Parathyroid adenoma (tissue), 2 donors: ENCODE measurements at regions not wholly inside any gene's neighbourhood (a gene's known extent, or its start where the extent isn't known, plus 50 kb on each side); places are given as distances from the start of the nearest gene placed in this dataset.

Experiments used
- H2AFZ ChIP-seq: fragments of 300-600 bp; sonication (generic); one replicate; pipeline ENCODE4 v1.7.0; 2017; ENCODE audit warnings: antibody characterized with exemption, mild to moderate bottlenecking
- H3K27ac ChIP-seq: fragments of 300-600 bp; sonication (generic); one replicate; pipeline ENCODE4 v1.7.0; 2017
- H3K27me3 ChIP-seq: fragments of 300-600 bp; sonication (generic); one replicate; pipeline ENCODE4 v1.7.0; 2017; ENCODE audit warnings: low read length; ENCODE audit not compliant: control insufficient read depth, insufficient read depth
- H3K36me3 ChIP-seq: fragments of 300-600 bp; sonication (generic); one replicate; pipeline ENCODE4 v1.7.0; 2017; ENCODE audit warnings: low read length; ENCODE audit not compliant: control insufficient read depth, insufficient read depth
- H3K4me1 ChIP-seq: fragments of 300-600 bp; sonication (generic); one replicate; pipeline ENCODE4 v1.7.0; 2017; ENCODE audit warnings: control low read depth
- H3K4me2 ChIP-seq: fragments of 300-600 bp; sonication (generic); one replicate; pipeline ENCODE4 v1.7.0; 2017; ENCODE audit warnings: low read length
- H3K4me3 ChIP-seq: fragments of 300-600 bp; sonication (generic); one replicate; pipeline ENCODE4 v1.7.0; 2017; ENCODE audit warnings: low read depth, low read length
- H3K79me2 ChIP-seq: fragments of 300-600 bp; sonication (generic); one replicate; pipeline ENCODE4 v1.7.0; 2017; ENCODE audit warnings: control low read depth
- H3K9ac ChIP-seq: fragments of 300-600 bp; sonication (generic); one replicate; pipeline ENCODE4 v1.7.0; 2017; ENCODE audit warnings: mild to moderate bottlenecking
- H3K9me3 ChIP-seq: fragments of 300-600 bp; sonication (generic); one replicate; pipeline ENCODE4 v1.7.0; 2017; ENCODE audit warnings: low read length; ENCODE audit not compliant: control insufficient read depth
- TF ChIP-seq, protein P1 (sequence below): fragments of 300-600 bp; sonication (generic); IDR thresholded peaks from one replicate; pipeline ENCODE4 v1.7.0; 2017; ENCODE audit warnings: antibody characterized with exemption, mild to moderate bottlenecking
- donor health status: primary hyperparathyroidism.

- H2AFZ ChIP-seq = no peak overlapping the region
- H3K27ac ChIP-seq = no peak overlapping the region
- no peak overlapping the region for H3K4me2 ChIP-seq
- H3K9me3 ChIP-seq = no peaks in the 10 kb centered on the region
- H3K79me2 ChIP-seq = no peaks in the 10 kb centered on the region
- no peaks in the 10 kb centered on the region for H3K4me1 ChIP-seq
- no peaks in the 10 kb centered on the region for H3K27me3 ChIP-seq
- TF ChIP-seq, protein P1, sequence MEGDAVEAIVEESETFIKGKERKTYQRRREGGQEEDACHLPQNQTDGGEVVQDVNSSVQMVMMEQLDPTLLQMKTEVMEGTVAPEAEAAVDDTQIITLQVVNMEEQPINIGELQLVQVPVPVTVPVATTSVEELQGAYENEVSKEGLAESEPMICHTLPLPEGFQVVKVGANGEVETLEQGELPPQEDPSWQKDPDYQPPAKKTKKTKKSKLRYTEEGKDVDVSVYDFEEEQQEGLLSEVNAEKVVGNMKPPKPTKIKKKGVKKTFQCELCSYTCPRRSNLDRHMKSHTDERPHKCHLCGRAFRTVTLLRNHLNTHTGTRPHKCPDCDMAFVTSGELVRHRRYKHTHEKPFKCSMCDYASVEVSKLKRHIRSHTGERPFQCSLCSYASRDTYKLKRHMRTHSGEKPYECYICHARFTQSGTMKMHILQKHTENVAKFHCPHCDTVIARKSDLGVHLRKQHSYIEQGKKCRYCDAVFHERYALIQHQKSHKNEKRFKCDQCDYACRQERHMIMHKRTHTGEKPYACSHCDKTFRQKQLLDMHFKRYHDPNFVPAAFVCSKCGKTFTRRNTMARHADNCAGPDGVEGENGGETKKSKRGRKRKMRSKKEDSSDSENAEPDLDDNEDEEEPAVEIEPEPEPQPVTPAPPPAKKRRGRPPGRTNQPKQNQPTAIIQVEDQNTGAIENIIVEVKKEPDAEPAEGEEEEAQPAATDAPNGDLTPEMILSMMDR = no peak
- H3K4me3 ChIP-seq = no peak overlapping the region
- H3K9ac ChIP-seq = no peak overlapping the region
- H3K36me3 ChIP-seq = no peaks in the 10 kb centered on the region
These were observed 129.1 kb upstream of the RAP2B start for GRCh38 chr3:153032891-153033290.

GRCh38 chr3:153036846-153037245, 125.2 kb upstream of the RAP2B start:
- no peak overlapping the region for H3K4me3 ChIP-seq
- no peaks in the 10 kb centered on the region for H3K36me3 ChIP-seq
- H3K27me3 ChIP-seq = no peaks in the 10 kb centered on the region
- no peak overlapping the region for H3K9ac ChIP-seq
- no peaks in the 10 kb centered on the region for H3K79me2 ChIP-seq
- H3K4me2 ChIP-seq = no peak overlapping the region
- no peak overlapping the region for H2AFZ ChIP-seq
- TF ChIP-seq, protein P1 = no peak
- H3K4me1 ChIP-seq = no peaks in the 10 kb centered on the region
- H3K27ac ChIP-seq = no peak overlapping the region
- no peaks in the 10 kb centered on the region for H3K9me3 ChIP-seq

DNA sequence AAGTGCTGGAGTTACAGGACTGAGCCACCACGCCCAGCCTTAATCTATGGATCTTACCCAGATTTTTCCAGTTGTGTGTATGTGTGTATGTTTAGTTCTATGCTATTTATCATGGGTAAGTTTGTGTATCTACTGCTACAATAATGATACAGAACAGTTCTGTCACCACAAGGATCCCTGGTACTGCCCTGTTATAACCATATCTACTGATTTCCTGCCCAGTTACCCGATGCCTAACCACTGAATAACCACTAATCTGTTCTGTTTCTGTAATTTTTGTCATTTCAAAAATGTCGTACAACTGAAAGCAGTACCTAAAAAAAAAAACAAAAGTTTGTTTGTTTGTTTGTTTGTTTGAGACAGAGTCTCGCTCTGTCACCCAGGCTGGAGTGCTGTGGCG, 123.7 kb upstream of the RAP2B start:
- Histone ChIP-seq H2AFZ (no peak overlapping the region), H3K4me2 (no peak overlapping the region), H3K27me3 (no peaks in the 10 kb centered on the region), H3K4me1 (no peaks in the 10 kb centered on the region), H3K79me2 (no peaks in the 10 kb centered on the region), H3K4me3 (no peak overlapping the region), H3K9ac (no peak overlapping the region), H3K9me3 (no peaks in the 10 kb centered on the region), H3K36me3 (no peaks in the 10 kb centered on the region), H3K27ac (no peak overlapping the region)
- TF ChIP-seq, protein P1 = no peak

DNA sequence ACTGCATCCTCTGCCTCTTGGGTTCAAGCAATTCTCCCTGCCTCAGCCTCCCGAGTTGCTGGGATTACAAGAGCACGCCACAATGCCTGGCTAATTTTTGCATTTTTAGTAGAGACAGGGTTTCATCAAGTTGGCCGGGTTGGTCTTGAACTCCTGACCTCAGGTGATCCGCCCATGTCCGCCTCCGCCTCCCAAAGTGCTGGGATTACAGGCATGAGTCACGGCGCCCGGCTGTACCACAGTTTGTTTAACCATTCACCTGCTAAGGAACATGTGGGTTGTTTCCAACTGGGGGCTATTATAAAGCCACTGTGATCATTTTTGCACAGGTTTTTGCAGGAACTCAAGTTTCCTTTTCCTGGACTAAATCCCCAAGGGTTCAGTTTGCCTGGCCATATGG, 123.2 kb upstream of the RAP2B start:
- H2AFZ ChIP-seq = no peak overlapping the region
- no peaks in the 10 kb centered on the region for H3K36me3 ChIP-seq
- H3K79me2 ChIP-seq = no peaks in the 10 kb centered on the region
- TF ChIP-seq, protein P1 = no peak
- no peaks in the 10 kb centered on the region for H3K4me1 ChIP-seq
- no peaks in the 10 kb centered on the region for H3K27me3 ChIP-seq
- no peak overlapping the region for H3K27ac ChIP-seq
- H3K9me3 ChIP-seq = no peaks in the 10 kb centered on the region
- no peak overlapping the region for H3K9ac ChIP-seq
- H3K4me2 ChIP-seq = no peak overlapping the region
- no peak overlapping the region for H3K4me3 ChIP-seq

GRCh38 chr3:153041181-153041580, 120.8 kb upstream of the RAP2B start:
- TF ChIP-seq, protein P1 = no peak

More at GRCh38 chr3:153041181-153041580, 120.8 kb upstream of the RAP2B start:
- no peak overlapping the region for H2AFZ ChIP-seq
- no peaks in the 10 kb centered on the region for H3K27me3 ChIP-seq
- no peak overlapping the region for H3K9ac ChIP-seq
- no peak overlapping the region for H3K27ac ChIP-seq
- no peaks in the 10 kb centered on the region for H3K36me3 ChIP-seq
- no peak overlapping the region for H3K4me2 ChIP-seq
- H3K4me3 ChIP-seq = no peak overlapping the region
- H3K9me3 ChIP-seq = no peaks in the 10 kb centered on the region
- no peaks in the 10 kb centered on the region for H3K79me2 ChIP-seq
- no peaks in the 10 kb centered on the region for H3K4me1 ChIP-seq
